OCI-LY7 (cell line): ENCODE measurements at regions not wholly inside any gene's neighbourhood (a gene's known extent, or its start where the extent isn't known, plus 50 kb on each side); places are given as distances from the start of the nearest gene placed in this dataset.

ENCODE experiments used
- EZH2phosphoT487 ChIP-seq: fragments of 200-600 bp; sonication (generic); IDR thresholded peaks from 2 replicates; pipeline ENCODE4 v1.6.1; 2018; ENCODE audit warnings: low read depth, borderline replicate concordance, mild to moderate bottlenecking, mixed run types, antibody characterized with exemption, low read length, moderate library complexity, mixed read lengths
- TF ChIP-seq, protein P1 (sequence below): fragments of 200-600 bp; sonication (generic); conservative IDR thresholded peaks from 2 replicates; pipeline ENCODE4 v1.5.1; 2014; ENCODE audit warnings: mild to moderate bottlenecking, antibody characterized with exemption, low read length, moderate library complexity, mixed read lengths

DNA sequence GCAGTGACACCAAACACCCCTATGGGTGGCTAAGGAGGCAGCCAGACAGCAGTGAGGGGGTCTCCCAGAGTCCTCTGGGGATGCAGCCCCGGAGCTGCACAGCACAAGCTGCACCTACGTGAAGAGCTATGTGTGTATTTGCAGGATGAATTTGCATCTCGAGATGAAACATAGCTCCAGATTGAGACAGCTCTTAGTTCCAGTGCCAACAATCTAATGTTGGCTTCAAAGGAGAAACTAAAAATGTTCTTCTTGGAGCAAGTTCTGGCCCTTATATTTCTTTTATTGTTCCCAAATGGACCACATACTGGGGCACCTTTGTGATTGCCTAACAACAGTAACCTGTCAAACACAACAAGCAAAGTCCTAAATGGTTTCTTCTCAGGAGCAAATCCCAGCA, 233.9 kb downstream of the SLC4A3 start:
- TF ChIP-seq, protein P1, sequence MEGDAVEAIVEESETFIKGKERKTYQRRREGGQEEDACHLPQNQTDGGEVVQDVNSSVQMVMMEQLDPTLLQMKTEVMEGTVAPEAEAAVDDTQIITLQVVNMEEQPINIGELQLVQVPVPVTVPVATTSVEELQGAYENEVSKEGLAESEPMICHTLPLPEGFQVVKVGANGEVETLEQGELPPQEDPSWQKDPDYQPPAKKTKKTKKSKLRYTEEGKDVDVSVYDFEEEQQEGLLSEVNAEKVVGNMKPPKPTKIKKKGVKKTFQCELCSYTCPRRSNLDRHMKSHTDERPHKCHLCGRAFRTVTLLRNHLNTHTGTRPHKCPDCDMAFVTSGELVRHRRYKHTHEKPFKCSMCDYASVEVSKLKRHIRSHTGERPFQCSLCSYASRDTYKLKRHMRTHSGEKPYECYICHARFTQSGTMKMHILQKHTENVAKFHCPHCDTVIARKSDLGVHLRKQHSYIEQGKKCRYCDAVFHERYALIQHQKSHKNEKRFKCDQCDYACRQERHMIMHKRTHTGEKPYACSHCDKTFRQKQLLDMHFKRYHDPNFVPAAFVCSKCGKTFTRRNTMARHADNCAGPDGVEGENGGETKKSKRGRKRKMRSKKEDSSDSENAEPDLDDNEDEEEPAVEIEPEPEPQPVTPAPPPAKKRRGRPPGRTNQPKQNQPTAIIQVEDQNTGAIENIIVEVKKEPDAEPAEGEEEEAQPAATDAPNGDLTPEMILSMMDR, result no peak
- TF ChIP-seq EZH2phosphoT487, result no peak
